Heart left ventricle (tissue), 13 donors: ENCODE measurements at regions not wholly inside any gene's neighbourhood (a gene's known extent, or its start where the extent isn't known, plus 50 kb on each side); places are given as distances from the start of the nearest gene placed in this dataset.

Source experiments
- CTCF ChIP-seq, 12 donors: fragments of 200-600 bp; sonication (generic) in 4 of 12; IDR thresholded peaks; one replicate each; pipeline versions ENCODE4 v1.5.0 to v1.8.0; 2018 to 2022; ENCODE audit warnings: antibody characterized with exemption in 12 of 12, mild to moderate bottlenecking in 5 of 12
- POLR2A ChIP-seq, 2 donors: fragments of 450-650 bp; IDR thresholded peaks; one replicate each; pipeline ENCODE4 v1.6.1; 2017; ENCODE audit warnings: antibody characterized with exemption in 2 of 2, mild to moderate bottlenecking in 2 of 2, moderate library complexity in 2 of 2
- donor health status: ischemic (EF 13 %, LVEDD 7.1; RV severe dilation, severe dysfunction).
- donor health status: DM: no; HTN: yes; CAD: no.
- donor health status: DM: no; HTN: no; CAD: no.
- donor health status: ischemic (EF 25% LVEDD 6.9; RV normal size, moderate dysfunction).
- donor health status: ischemic (EF 25% LVEDD 5.7; RV mildly dilated, moderate dysfunction).
- donor health status: ischemic (EF 35%, LVEDD 5.7; RV mildly dilated, moderate dysfunction).
- donor health status: nonischemic (EF 11% LVEDD 7.7; RV severe dilation, severe dysfunction).
- donor health status: DM: yes; HTN: yes; CAD: no.
- donor health status: PGD.
- donor health status: ischemic (EF 29% LVEDD 5.4; RV normal size, mild dysfunction).
- donor health status: nonischemic (EF 23%, LVEDD 6.1; RV moderate dilation, normal function).

GRCh38 chr5:62742207-62742606 is 163.6 kb downstream of the LRRC70 start:
- no peak for TF ChIP-seq CTCF (IDR thresholded peaks at IDR 0.05)
- no peak for TF ChIP-seq POLR2A (IDR thresholded peaks at IDR 0.05)
